ENCODE measurements at regions not wholly inside any gene's neighbourhood (a gene's known extent, or its start where the extent isn't known, plus 50 kb on each side); places are given as distances from the start of the nearest gene placed in this dataset.
"Not testable (repeated sequence)": the region's sequence is repeated elsewhere in the genome, so short reads cannot be mapped to it uniquely, and the experiment has no call there.

GRCh38 chr14:45796006-45796405, 543.0 kb upstream of the MIS18BP1 start:
- BruUV-seq (replicated peaks); H2AFZ ChIP-seq (ENCODE audit: low read depth, low read length); DNase-seq (ENCODE audit: extremely low read depth in 1 of 4, low spot score in 3 of 4); H3K9ac ChIP-seq (ENCODE audit: insufficient read depth in 1 of 2, low read depth in 2 of 2, low read length in 2 of 2); CTCF ChIA-PET (ENCODE audit: low intra/inter-chr PET ratio); H3K9me1 ChIP-seq (ENCODE audit: control insufficient read depth, insufficient read depth, low read length); H3K27me3 ChIP-seq (ENCODE audit: control insufficient read depth in 2 of 2, insufficient read depth in 2 of 2, low read length in 2 of 2); H3K9me3 ChIP-seq (replicated peaks; ENCODE audit: control insufficient read depth, insufficient read depth, low read depth, low read length); intact Hi-C loops (cut with micrococcal nuclease); H3K4me2 ChIP-seq (ENCODE audit: insufficient read depth, low read length); H3K4me1 ChIP-seq (replicated peaks in 1 of 2; ENCODE audit: control insufficient read depth in 2 of 2, insufficient read depth in 2 of 2, low read length in 2 of 2); ATAC-seq; H3K79me2 ChIP-seq (ENCODE audit: control insufficient read depth, insufficient read depth, low read length); in situ Hi-C loops (cut with MboI); H3K36me3 ChIP-seq (ENCODE audit: control insufficient read depth, insufficient read depth, low read length); FAIRE-seq; H3K27ac ChIP-seq (ENCODE audit: extremely low read depth, low read depth, low read length); H3K4me3 ChIP-seq; H4K20me1 ChIP-seq (replicated peaks; ENCODE audit: control insufficient read depth, insufficient read depth, low read length); POLR2A ChIA-PET: not testable (repeated sequence)
- 3% methylated on average over 6 of the region's 8 CpGs for WGBS (ENCODE audit: insufficient coverage, low coverage, missing lambda C conversion rate)

- H3K79me2 ChIP-seq (ENCODE audit: control insufficient read depth, insufficient read depth, low read length) = no peaks in the 10 kb centered on the region
- no peak for DNase-seq (ENCODE audit: extremely low read depth in 1 of 4, low spot score in 3 of 4)
- H3K36me3 ChIP-seq (ENCODE audit: control insufficient read depth, insufficient read depth, low read length) = no peaks in the 10 kb centered on the region
- no peak for ATAC-seq
- H3K9ac ChIP-seq (ENCODE audit: insufficient read depth in 1 of 2, low read depth in 2 of 2, low read length in 2 of 2) = no peak overlapping the region
- no peaks in the 10 kb centered on the region for H3K9me1 ChIP-seq (ENCODE audit: control insufficient read depth, insufficient read depth, low read length)
- no peak overlapping the region for H2AFZ ChIP-seq (ENCODE audit: low read depth, low read length)
- H3K4me3 ChIP-seq = no peak overlapping the region
- H3K9me3 ChIP-seq (replicated peaks; ENCODE audit: control insufficient read depth, insufficient read depth, low read depth, low read length) = no peaks in the 10 kb centered on the region
- FAIRE-seq = no peak
- in situ Hi-C loops (cut with MboI) (no loop called here), intact Hi-C loops (cut with micrococcal nuclease) (no loop called here)
- POLR2A ChIA-PET = no interaction called here
- no TSS peak for BruUV-seq (replicated peaks)
- H3K4me1 ChIP-seq (replicated peaks in 1 of 2; ENCODE audit: control insufficient read depth in 2 of 2, insufficient read depth in 2 of 2, low read length in 2 of 2) = no peaks in the 10 kb centered on the region
- WGBS (ENCODE audit: insufficient coverage, low coverage, missing lambda C conversion rate) = 0% methylated on average over 4 of the region's 4 CpGs
- CTCF ChIA-PET (ENCODE audit: low intra/inter-chr PET ratio) = no interaction called here
- no peaks in the 10 kb centered on the region for H4K20me1 ChIP-seq (replicated peaks; ENCODE audit: control insufficient read depth, insufficient read depth, low read length)
- no peak overlapping the region for H3K4me2 ChIP-seq (ENCODE audit: insufficient read depth, low read length)
- H3K27ac ChIP-seq (ENCODE audit: extremely low read depth, low read depth, low read length) = no peak overlapping the region
- H3K27me3 ChIP-seq (ENCODE audit: control insufficient read depth in 2 of 2, insufficient read depth in 2 of 2, low read length in 2 of 2) = no peaks in the 10 kb centered on the region
- TF ChIP-seq BCLAF1 (IDR thresholded peaks at IDR 0.05; ENCODE audit: borderline replicate concordance in 1 of 2, control insufficient read depth in 1 of 2, low read depth in 2 of 2, low read length in 1 of 2) (no peak), BHLHE40 (IDR thresholded peaks at IDR 0.05; ENCODE audit: low read length) (no peak), ZNF764 (CRISPR knock-in tag; IDR thresholded peaks at IDR 0.05; ENCODE audit: low read depth) (no peak), FOXA3 (CRISPR knock-in tag; conservative IDR thresholded peaks at IDR 0.05 in 1 of 2, IDR thresholded peaks at IDR 0.05 in 1 of 2) (no peak), TARDBP (IDR thresholded peaks at IDR 0.05) (no peak), ZNF699 (CRISPR knock-in tag; IDR thresholded peaks at IDR 0.05; ENCODE audit: insufficient replicate concordance) (no peak), SAFB2 (IDR thresholded peaks at IDR 0.05; ENCODE audit: borderline replicate concordance, low read depth, low read length, severe bottlenecking) (no peak), GABPB2 (CRISPR knock-in tag; conservative IDR thresholded peaks at IDR 0.05) (no peak), PTRF (tag; IDR thresholded peaks at IDR 0.05) (no peak), ZNF263 (CRISPR knock-in tag; IDR thresholded peaks at IDR 0.05; ENCODE audit: borderline replicate concordance) (no peak), ZBTB12 (CRISPR knock-in tag; IDR thresholded peaks at IDR 0.05) (no peak), ZNF586 (CRISPR knock-in tag; conservative IDR thresholded peaks at IDR 0.05) (no peak)
Observed at GRCh38 chr14:45793081-45793480, 540.1 kb upstream of the MIS18BP1 start.
